SH-SY5Y (cell line): ENCODE measurements at regions not wholly inside any gene's neighbourhood (a gene's known extent, or its start where the extent isn't known, plus 50 kb on each side); places are given as distances from the start of the nearest gene placed in this dataset.

Source experiments
- GATA2 ChIP-seq: IDR thresholded peaks from 2 replicates; pipeline ENCODE4 v1.6.1; 2011; ENCODE audit warnings: mild to moderate bottlenecking, low read depth, low read length
- GATA3 ChIP-seq: IDR thresholded peaks from 2 replicates; pipeline ENCODE4 v1.6.1; 2011; ENCODE audit warnings: low read depth, mild to moderate bottlenecking, low read length, moderate library complexity

DNA sequence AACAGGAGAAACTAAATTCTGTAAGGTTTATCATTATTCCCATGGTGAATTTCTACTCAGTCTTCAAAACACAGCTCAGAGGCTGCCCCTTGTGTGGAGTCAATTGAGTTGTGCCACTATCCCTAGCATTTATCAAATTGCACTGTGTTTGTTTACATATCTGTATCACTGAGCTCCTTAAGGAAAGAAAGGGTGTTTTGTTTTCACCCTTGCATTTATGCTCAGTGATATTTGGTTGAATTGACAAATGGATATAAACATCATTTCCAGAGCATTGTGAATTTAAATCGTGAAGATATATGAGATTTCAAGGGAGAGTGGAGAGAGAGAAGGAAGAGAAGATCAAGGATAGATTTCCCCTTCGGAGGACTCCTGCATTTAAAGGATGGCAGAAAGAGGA, 55.1 kb upstream of the TNFRSF19 start:
- TF ChIP-seq GATA3 (no peak), GATA2 (no peak)

- TF ChIP-seq GATA3 = no peak
Measured at GRCh38 chr13:23516190-23516589, 54.0 kb upstream of the TNFRSF19 start.

DNA sequence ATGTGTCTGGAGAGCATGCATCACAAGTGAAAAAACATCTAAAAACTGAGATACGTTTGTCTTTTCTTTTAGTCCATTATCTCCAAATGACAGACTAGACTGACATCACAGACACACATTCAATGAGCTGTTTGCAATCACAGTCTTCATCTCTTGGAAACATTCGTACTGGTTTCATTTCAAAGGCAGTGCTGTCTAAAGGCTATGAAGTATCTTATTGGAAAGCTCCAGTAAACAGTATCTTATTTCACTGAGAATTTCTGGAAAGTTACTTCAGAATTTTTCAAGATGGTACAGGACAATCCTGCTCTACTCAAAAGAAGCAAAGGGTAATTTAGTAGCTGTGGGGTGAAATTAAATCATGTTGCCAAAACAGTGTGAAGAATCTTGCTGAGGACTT, 53.5 kb upstream of the TNFRSF19 start:
- TF ChIP-seq GATA3 = no peak
- no peak for TF ChIP-seq GATA2

DNA sequence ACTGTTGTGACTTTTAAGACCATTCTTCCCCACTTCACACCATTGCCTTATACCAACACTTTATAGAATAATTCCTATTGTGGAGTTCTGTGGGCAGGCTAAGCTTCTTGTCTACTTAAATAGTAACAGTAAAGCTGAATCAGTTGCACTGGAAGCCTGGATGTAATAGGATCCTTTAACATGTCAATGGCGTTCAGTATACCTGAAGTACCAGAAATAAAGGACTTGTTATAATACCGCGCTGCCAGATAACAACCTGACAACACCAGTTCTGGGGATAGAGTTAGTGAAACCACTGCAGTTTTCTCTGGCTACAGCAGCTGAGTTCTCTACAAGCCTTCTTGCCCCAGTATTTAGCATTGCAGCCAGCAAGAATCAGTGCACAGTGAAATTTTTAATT, 52.0 kb upstream of the TNFRSF19 start:
- no peak for TF ChIP-seq GATA3
- no peak for TF ChIP-seq GATA2
